GM23338 (cell line): ENCODE measurements at regions not wholly inside any gene's neighbourhood (a gene's known extent, or its start where the extent isn't known, plus 50 kb on each side); places are given as distances from the start of the nearest gene placed in this dataset.

Experiments
- ATAC-seq: fragments of 200-7000 bp; cut with Tn5 transposase; 3 replicates; pipeline ENCODE4 v1.9.1; 2020
- DNase-seq: peaks from one replicate; pipeline ENCODE4 v3.0.0-alpha.2; 2015; ENCODE audit warnings: low spot score
- H2AFZ ChIP-seq: fragments of 200-600 bp; sonication (generic); 2 replicates; pipeline ENCODE4 v1.8.0; 2016; ENCODE audit warnings: antibody characterized with exemption, mild to moderate bottlenecking, moderate library complexity
- H3F3A ChIP-seq: fragments of 200-600 bp; sonication (generic); replicated peaks from 2 replicates; pipeline ENCODE4 v1.8.0; 2017; ENCODE audit warnings: antibody characterized with exemption, mixed run types, low read depth
- H3K27ac ChIP-seq: fragments of 200-600 bp; sonication (generic); 2 replicates; pipeline ENCODE4 v1.6.1; 2016; ENCODE audit warnings: low read depth
- H3K27me3 ChIP-seq: fragments of 200-600 bp; sonication (generic); 2 replicates; pipeline ENCODE4 v1.8.0; 2016; ENCODE audit warnings: mild to moderate bottlenecking, mixed run types, moderate library complexity; ENCODE audit not compliant: insufficient read depth
- H3K36me3 ChIP-seq: fragments of 200-600 bp; sonication (generic); 2 replicates; pipeline ENCODE4 v1.8.0; 2016; ENCODE audit warnings: mild to moderate bottlenecking; ENCODE audit not compliant: insufficient read depth
- H3K4me1 ChIP-seq: fragments of 200-600 bp; sonication (generic); 2 replicates; pipeline ENCODE4 v1.8.0; 2016; ENCODE audit warnings: mild to moderate bottlenecking, moderate library complexity; ENCODE audit not compliant: insufficient read depth
- H3K4me2 ChIP-seq: fragments of 200-600 bp; sonication (generic); 2 replicates; pipeline ENCODE4 v1.7.1; 2017; ENCODE audit warnings: mixed run types
- H3K4me3 ChIP-seq: fragments of 200-600 bp; sonication (generic); 2 replicates; pipeline ENCODE4 v1.6.1; 2016; ENCODE audit warnings: mixed run types
- H3K79me2 ChIP-seq: fragments of 200-600 bp; sonication (generic); replicated peaks from 2 replicates; pipeline ENCODE4 v1.8.0; 2017; ENCODE audit warnings: mild to moderate bottlenecking; ENCODE audit not compliant: insufficient read depth
- H3K9me2 ChIP-seq: fragments of 200-600 bp; sonication (generic); 2 replicates; pipeline ENCODE4 v1.8.0; 2017; ENCODE audit not compliant: insufficient read depth
- H4K20me1 ChIP-seq: fragments of 200-600 bp; sonication (generic); replicated peaks from 2 replicates; pipeline ENCODE4 v1.8.0; 2017; ENCODE audit warnings: mild to moderate bottlenecking; ENCODE audit not compliant: insufficient read depth
- H3K27ac Mint-ChIP-seq: 2 replicates; pipeline ENCODE4 v1.8.0; 2020; ENCODE audit warnings: inconsistent platforms, mild to moderate bottlenecking, moderate library complexity, mixed read lengths
- H3K27me3 Mint-ChIP-seq: 3 replicates; pipeline ENCODE4 v1.8.0; 2022; ENCODE audit warnings: low read depth, mild to moderate bottlenecking, moderate library complexity, mixed read lengths, inconsistent platforms; ENCODE audit not compliant: insufficient read depth, poor library complexity
- H3K36me3 Mint-ChIP-seq: 3 replicates; pipeline ENCODE4 v1.8.0; 2021; ENCODE audit warnings: low read depth, mild to moderate bottlenecking, inconsistent platforms, moderate library complexity, mixed read lengths
- H3K4me1 Mint-ChIP-seq: 3 replicates; pipeline ENCODE4 v1.8.0; 2020; ENCODE audit warnings: mild to moderate bottlenecking, inconsistent platforms, mixed read lengths
- H3K4me3 Mint-ChIP-seq: 3 replicates; pipeline ENCODE4 v1.8.0; 2021; ENCODE audit warnings: moderate library complexity, mild to moderate bottlenecking, inconsistent platforms, mixed read lengths
- H3K9me3 Mint-ChIP-seq: 3 replicates; pipeline ENCODE4 v1.8.0; 2020; ENCODE audit warnings: moderate library complexity, mild to moderate bottlenecking, inconsistent platforms, mixed read lengths
- CREB1 ChIP-seq: fragments of 250-450 bp; sonication (Bioruptor Pico); IDR thresholded peaks from 2 replicates; pipeline ENCODE4 v1.5.0; 2020; ENCODE audit warnings: low read depth, mild to moderate bottlenecking, moderate library complexity
- ETS1 ChIP-seq: IDR thresholded peaks from 2 replicates; pipeline ENCODE4 v1.6.1; 2016; ENCODE audit warnings: antibody characterized with exemption
- EZH2 ChIP-seq: fragments of 200-600 bp; sonication (generic); IDR thresholded peaks from one replicate; pipeline ENCODE4 v1.8.0; 2017; ENCODE audit warnings: antibody characterized with exemption, mild to moderate bottlenecking, low read depth; ENCODE audit not compliant: unreplicated experiment
- EZH2phosphoT487 ChIP-seq: fragments of 200-600 bp; sonication (generic); IDR thresholded peaks from one replicate; pipeline ENCODE4 v1.8.1; 2018; ENCODE audit warnings: antibody characterized with exemption; ENCODE audit not compliant: unreplicated experiment
- JUNB ChIP-seq: IDR thresholded peaks from one replicate; pipeline ENCODE4 v1.6.1; 2016; ENCODE audit warnings: antibody characterized with exemption; ENCODE audit not compliant: unreplicated experiment
- NANOG ChIP-seq: IDR thresholded peaks from 2 replicates; pipeline ENCODE4 v1.6.1; 2016; ENCODE audit warnings: antibody characterized with exemption, borderline replicate concordance
- POLR2AphosphoS5 ChIP-seq: IDR thresholded peaks from 2 replicates; pipeline ENCODE4 v1.6.1; 2016; ENCODE audit warnings: antibody characterized with exemption, low read depth
- STAT1 ChIP-seq: IDR thresholded peaks from one replicate; pipeline ENCODE4 v1.6.1; 2016; ENCODE audit warnings: antibody characterized with exemption; ENCODE audit not compliant: unreplicated experiment
- ZNF114 ChIP-seq: fragments of 250-450 bp; sonication (Bioruptor Pico); IDR thresholded peaks from 2 replicates; pipeline ENCODE4 v1.5.0; 2020; ENCODE audit warnings: mild to moderate bottlenecking, moderate library complexity
- ZNF331 ChIP-seq: fragments of 250-450 bp; sonication (Bioruptor Pico); IDR thresholded peaks from 2 replicates; pipeline ENCODE4 v1.5.0; 2020; ENCODE audit warnings: low read depth, mild to moderate bottlenecking, moderate library complexity
- TF ChIP-seq, protein P1 (sequence below): fragments of 250-450 bp; sonication (Bioruptor Pico); IDR thresholded peaks from 2 replicates; pipeline ENCODE4 v1.5.0; 2020; ENCODE audit warnings: mild to moderate bottlenecking, moderate library complexity
- TF ChIP-seq, protein P2 (sequence below): IDR thresholded peaks from one replicate; pipeline ENCODE4 v1.6.1; 2018; ENCODE audit warnings: antibody characterized with exemption; ENCODE audit not compliant: unreplicated experiment
- TF ChIP-seq, protein P3 (sequence below), 2 experiments: fragments of 200-600 bp in 1 of 2; sonication (generic) in 1 of 2; conservative IDR thresholded peaks; 2 replicates each; pipeline versions ENCODE4 v1.5.1 to v1.6.1; 2016 to 2017; ENCODE audit warnings: antibody characterized with exemption in 2 of 2, low read depth in 2 of 2, mild to moderate bottlenecking in 2 of 2, moderate library complexity in 1 of 2

- no peaks in the 10 kb centered on the region for H3K27me3 ChIP-seq
- Mint-ChIP-seq H3K4me3 (no peak overlapping the region), H3K9me3 (peaks cover 22% of the 10 kb centered on the region), H3K27ac (no peak overlapping the region), H3K27me3 (no peaks in the 10 kb centered on the region), H3K36me3 (peaks cover 24% of the 10 kb centered on the region; the same call in 2 of the 3 replicates), H3K4me1 (peaks cover 10% of the 10 kb centered on the region)
- no peak overlapping the region for H3K4me2 ChIP-seq
- peaks cover 6% of the 10 kb centered on the region; the same call in 1 of the 2 replicates for H3K9me2 ChIP-seq
- H4K20me1 ChIP-seq = no peaks in the 10 kb centered on the region
- no peak overlapping the region for H2AFZ ChIP-seq
- TF ChIP-seq, protein P1, sequence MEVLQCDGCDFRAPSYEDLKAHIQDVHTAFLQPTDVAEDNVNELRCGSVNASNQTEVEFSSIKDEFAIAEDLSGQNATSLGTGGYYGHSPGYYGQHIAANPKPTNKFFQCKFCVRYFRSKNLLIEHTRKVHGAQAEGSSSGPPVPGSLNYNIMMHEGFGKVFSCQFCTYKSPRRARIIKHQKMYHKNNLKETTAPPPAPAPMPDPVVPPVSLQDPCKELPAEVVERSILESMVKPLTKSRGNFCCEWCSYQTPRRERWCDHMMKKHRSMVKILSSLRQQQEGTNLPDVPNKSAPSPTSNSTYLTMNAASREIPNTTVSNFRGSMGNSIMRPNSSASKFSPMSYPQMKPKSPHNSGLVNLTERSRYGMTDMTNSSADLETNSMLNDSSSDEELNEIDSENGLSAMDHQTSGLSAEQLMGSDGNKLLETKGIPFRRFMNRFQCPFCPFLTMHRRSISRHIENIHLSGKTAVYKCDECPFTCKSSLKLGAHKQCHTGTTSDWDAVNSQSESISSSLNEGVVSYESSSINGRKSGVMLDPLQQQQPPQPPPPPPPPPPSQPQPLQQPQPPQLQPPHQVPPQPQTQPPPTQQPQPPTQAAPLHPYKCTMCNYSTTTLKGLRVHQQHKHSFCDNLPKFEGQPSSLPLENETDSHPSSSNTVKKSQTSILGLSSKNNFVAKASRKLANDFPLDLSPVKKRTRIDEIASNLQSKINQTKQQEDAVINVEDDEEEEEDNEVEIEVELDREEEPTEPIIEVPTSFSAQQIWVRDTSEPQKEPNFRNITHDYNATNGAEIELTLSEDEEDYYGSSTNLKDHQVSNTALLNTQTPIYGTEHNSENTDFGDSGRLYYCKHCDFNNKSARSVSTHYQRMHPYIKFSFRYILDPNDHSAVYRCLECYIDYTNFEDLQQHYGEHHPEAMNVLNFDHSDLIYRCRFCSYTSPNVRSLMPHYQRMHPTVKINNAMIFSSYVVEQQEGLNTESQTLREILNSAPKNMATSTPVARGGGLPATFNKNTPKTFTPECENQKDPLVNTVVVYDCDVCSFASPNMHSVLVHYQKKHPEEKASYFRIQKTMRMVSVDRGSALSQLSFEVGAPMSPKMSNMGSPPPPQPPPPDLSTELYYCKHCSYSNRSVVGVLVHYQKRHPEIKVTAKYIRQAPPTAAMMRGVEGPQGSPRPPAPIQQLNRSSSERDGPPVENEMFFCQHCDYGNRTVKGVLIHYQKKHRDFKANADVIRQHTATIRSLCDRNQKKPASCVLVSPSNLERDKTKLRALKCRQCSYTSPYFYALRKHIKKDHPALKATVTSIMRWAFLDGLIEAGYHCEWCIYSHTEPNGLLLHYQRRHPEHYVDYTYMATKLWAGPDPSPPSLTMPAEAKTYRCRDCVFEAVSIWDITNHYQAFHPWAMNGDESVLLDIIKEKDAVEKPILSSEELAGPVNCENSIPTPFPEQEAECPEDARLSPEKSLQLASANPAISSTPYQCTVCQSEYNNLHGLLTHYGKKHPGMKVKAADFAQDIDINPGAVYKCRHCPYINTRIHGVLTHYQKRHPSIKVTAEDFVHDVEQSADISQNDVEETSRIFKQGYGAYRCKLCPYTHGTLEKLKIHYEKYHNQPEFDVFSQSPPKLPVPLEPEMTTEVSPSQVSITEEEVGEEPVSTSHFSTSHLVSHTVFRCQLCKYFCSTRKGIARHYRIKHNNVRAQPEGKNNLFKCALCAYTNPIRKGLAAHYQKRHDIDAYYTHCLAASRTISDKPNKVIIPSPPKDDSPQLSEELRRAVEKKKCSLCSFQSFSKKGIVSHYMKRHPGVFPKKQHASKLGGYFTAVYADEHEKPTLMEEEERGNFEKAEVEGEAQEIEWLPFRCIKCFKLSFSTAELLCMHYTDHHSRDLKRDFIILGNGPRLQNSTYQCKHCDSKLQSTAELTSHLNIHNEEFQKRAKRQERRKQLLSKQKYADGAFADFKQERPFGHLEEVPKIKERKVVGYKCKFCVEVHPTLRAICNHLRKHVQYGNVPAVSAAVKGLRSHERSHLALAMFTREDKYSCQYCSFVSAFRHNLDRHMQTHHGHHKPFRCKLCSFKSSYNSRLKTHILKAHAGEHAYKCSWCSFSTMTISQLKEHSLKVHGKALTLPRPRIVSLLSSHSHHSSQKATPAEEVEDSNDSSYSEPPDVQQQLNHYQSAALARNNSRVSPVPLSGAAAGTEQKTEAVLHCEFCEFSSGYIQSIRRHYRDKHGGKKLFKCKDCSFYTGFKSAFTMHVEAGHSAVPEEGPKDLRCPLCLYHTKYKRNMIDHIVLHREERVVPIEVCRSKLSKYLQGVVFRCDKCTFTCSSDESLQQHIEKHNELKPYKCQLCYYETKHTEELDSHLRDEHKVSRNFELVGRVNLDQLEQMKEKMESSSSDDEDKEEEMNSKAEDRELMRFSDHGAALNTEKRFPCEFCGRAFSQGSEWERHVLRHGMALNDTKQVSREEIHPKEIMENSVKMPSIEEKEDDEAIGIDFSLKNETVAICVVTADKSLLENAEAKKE (CRISPR knock-in tag) = no peak
- TF ChIP-seq NANOG = no peak
- no peak for TF ChIP-seq POLR2AphosphoS5
- TF ChIP-seq ETS1 = no peak
- TF ChIP-seq, protein P2, sequence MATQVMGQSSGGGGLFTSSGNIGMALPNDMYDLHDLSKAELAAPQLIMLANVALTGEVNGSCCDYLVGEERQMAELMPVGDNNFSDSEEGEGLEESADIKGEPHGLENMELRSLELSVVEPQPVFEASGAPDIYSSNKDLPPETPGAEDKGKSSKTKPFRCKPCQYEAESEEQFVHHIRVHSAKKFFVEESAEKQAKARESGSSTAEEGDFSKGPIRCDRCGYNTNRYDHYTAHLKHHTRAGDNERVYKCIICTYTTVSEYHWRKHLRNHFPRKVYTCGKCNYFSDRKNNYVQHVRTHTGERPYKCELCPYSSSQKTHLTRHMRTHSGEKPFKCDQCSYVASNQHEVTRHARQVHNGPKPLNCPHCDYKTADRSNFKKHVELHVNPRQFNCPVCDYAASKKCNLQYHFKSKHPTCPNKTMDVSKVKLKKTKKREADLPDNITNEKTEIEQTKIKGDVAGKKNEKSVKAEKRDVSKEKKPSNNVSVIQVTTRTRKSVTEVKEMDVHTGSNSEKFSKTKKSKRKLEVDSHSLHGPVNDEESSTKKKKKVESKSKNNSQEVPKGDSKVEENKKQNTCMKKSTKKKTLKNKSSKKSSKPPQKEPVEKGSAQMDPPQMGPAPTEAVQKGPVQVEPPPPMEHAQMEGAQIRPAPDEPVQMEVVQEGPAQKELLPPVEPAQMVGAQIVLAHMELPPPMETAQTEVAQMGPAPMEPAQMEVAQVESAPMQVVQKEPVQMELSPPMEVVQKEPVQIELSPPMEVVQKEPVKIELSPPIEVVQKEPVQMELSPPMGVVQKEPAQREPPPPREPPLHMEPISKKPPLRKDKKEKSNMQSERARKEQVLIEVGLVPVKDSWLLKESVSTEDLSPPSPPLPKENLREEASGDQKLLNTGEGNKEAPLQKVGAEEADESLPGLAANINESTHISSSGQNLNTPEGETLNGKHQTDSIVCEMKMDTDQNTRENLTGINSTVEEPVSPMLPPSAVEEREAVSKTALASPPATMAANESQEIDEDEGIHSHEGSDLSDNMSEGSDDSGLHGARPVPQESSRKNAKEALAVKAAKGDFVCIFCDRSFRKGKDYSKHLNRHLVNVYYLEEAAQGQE = no peak
- no peak for TF ChIP-seq STAT1
- TF ChIP-seq ZNF331 (CRISPR knock-in tag) = no peak
- TF ChIP-seq EZH2 = no peak
- TF ChIP-seq JUNB = no peak
- TF ChIP-seq, protein P3, sequence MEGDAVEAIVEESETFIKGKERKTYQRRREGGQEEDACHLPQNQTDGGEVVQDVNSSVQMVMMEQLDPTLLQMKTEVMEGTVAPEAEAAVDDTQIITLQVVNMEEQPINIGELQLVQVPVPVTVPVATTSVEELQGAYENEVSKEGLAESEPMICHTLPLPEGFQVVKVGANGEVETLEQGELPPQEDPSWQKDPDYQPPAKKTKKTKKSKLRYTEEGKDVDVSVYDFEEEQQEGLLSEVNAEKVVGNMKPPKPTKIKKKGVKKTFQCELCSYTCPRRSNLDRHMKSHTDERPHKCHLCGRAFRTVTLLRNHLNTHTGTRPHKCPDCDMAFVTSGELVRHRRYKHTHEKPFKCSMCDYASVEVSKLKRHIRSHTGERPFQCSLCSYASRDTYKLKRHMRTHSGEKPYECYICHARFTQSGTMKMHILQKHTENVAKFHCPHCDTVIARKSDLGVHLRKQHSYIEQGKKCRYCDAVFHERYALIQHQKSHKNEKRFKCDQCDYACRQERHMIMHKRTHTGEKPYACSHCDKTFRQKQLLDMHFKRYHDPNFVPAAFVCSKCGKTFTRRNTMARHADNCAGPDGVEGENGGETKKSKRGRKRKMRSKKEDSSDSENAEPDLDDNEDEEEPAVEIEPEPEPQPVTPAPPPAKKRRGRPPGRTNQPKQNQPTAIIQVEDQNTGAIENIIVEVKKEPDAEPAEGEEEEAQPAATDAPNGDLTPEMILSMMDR (conservative IDR thresholded peaks at IDR 0.05; ENCODE audit: low read depth in 2 of 2) = no peak
- TF ChIP-seq CREB1 (CRISPR knock-in tag) = no peak
- no peak for TF ChIP-seq ZNF114
- no peak for TF ChIP-seq EZH2phosphoT487
- no peak overlapping the region for H3K27ac ChIP-seq
- H3K4me3 ChIP-seq = no peak overlapping the region
- H3K4me1 ChIP-seq = no peaks in the 10 kb centered on the region; the same call in 1 of the 2 replicates
- peaks cover 3% of the 10 kb centered on the region; the same call in 1 of the 2 replicates for H3K36me3 ChIP-seq
- no peak for DNase-seq
- H3K79me2 ChIP-seq = no peaks in the 10 kb centered on the region
- ATAC-seq = no peak
- H3F3A ChIP-seq = no peaks in the 10 kb centered on the region
These were observed 144.0 kb upstream of the JADE1 start for GRCh38 chr4:128665514-128665913.
